K562 (cell line): ENCODE measurements at regions not wholly inside any gene's neighbourhood (a gene's known extent, or its start where the extent isn't known, plus 50 kb on each side); places are given as distances from the start of the nearest gene placed in this dataset.

Experiments used
- ATAC-seq: fragments of 200-7000 bp; cut with Tn5 transposase; 3 replicates; pipeline ENCODE4 v1.9.1; 2020; ENCODE audit warnings: moderate library complexity
- BruUV-seq: library from RNA; stranded (reverse); fragments of 400-500 nt; replicated peaks from 2 replicates; lab custom pipeline; 2021; lab: Mats Ljungman, UMichigan
- CTCF ChIA-PET: fragments of 300-600 bp; formaldehyde crosslinking; extraction: SDS; loops from one replicate; lab custom pipeline; 2021; ENCODE audit warnings: low intra/inter-chr PET ratio; lab: Yijun Ruan, JAX
- POLR2A ChIA-PET: fragments of 300-600, 350-650 bp; sonication (Branson Sonifier 250); formaldehyde crosslinking; extraction: SDS; loops from one replicate; lab custom pipeline; 2021; ENCODE audit warnings: antibody characterized with exemption, inconsistent platforms; lab: Yijun Ruan, JAX
- DNase-seq, 4 experiments: peaks; one replicate each; pipeline versions ENCODE4 v3.0.0 to v3.0.0-alpha.2; 2011 to 2018; ENCODE audit warnings: low spot score in 3 of 4, mixed read lengths in 3 of 4; ENCODE audit errors: extremely low read depth in 1 of 4
- FAIRE-seq: peaks from 2 replicates; lab custom pipeline; 2011; peaks lifted over from hg19 to GRCh38; lab: Jason Lieb, UNC
- H2AFZ ChIP-seq: 2 replicates; pipeline ENCODE4 v1.6.0; 2011; ENCODE audit warnings: low read depth, low read length, control low read depth, inconsistent platforms
- H3K27ac ChIP-seq: fragments of 200-600 bp; 3 replicates; pipeline ENCODE4 v1.8.0; 2011; ENCODE audit warnings: low read depth, mild to moderate bottlenecking, control low read depth, inconsistent platforms, low read length, moderate library complexity, mixed read lengths; ENCODE audit errors: extremely low read depth
- H3K27me3 ChIP-seq, 2 experiments: fragments of 300-600 bp in 1 of 2; 2 replicates in 1 of 2; 3 replicates in 1 of 2; pipeline versions ENCODE4 v1.6.0 to v1.8.0; 2011; ENCODE audit warnings: inconsistent platforms in 2 of 2, low read length in 2 of 2, mild to moderate bottlenecking in 1 of 2, mixed read lengths in 1 of 2, moderate library complexity in 1 of 2; ENCODE audit not compliant: control insufficient read depth in 2 of 2, insufficient read depth in 2 of 2
- H3K36me3 ChIP-seq: fragments of 300-600 bp; 3 replicates; pipeline ENCODE4 v1.8.0; 2011; ENCODE audit warnings: mild to moderate bottlenecking, low read length, inconsistent platforms; ENCODE audit not compliant: control insufficient read depth, insufficient read depth
- H3K4me1 ChIP-seq, 2 experiments: fragments of 200-600 bp in 1 of 2; replicated peaks in 1 of 2; 2 replicates in 1 of 2; 3 replicates in 1 of 2; pipeline versions ENCODE4 v1.5.1 to v1.8.0; 2011; ENCODE audit warnings: inconsistent platforms in 2 of 2, low read length in 2 of 2, mild to moderate bottlenecking in 1 of 2, mixed read lengths in 1 of 2, moderate library complexity in 1 of 2; ENCODE audit not compliant: control insufficient read depth in 2 of 2, insufficient read depth in 2 of 2
- H3K4me2 ChIP-seq: 2 replicates; pipeline ENCODE4 v1.6.1; 2011; ENCODE audit warnings: low read length, control low read depth, inconsistent platforms, mixed read lengths; ENCODE audit not compliant: insufficient read depth
- H3K4me3 ChIP-seq: fragments of 200-600 bp; sonication (generic), shearing (Covaris generic); 2 replicates; pipeline ENCODE4 v1.5.1; 2016; ENCODE audit warnings: control low read depth, inconsistent platforms
- H3K79me2 ChIP-seq: fragments of 200-600 bp; 3 replicates; pipeline ENCODE4 v1.8.0; 2011; ENCODE audit warnings: low read length, inconsistent platforms; ENCODE audit not compliant: control insufficient read depth, insufficient read depth
- H3K9ac ChIP-seq, 2 experiments: 2 replicates each; pipeline versions ENCODE4 v1.6.0 to v1.6.1; 2011; ENCODE audit warnings: low read depth in 2 of 2, low read length in 2 of 2, control low read depth in 1 of 2, inconsistent platforms in 1 of 2, mild to moderate bottlenecking in 1 of 2, mixed read lengths in 1 of 2; ENCODE audit not compliant: insufficient read depth in 1 of 2
- H3K9me1 ChIP-seq: one replicate; pipeline ENCODE4 v1.6.0; 2011; ENCODE audit warnings: inconsistent platforms, mild to moderate bottlenecking, low read length, moderate library complexity; ENCODE audit not compliant: control insufficient read depth, insufficient read depth
- H3K9me3 ChIP-seq: replicated peaks from 2 replicates; pipeline ENCODE4 v1.5.1; 2011; ENCODE audit warnings: low read depth, low read length, inconsistent platforms; ENCODE audit not compliant: control insufficient read depth, insufficient read depth
- H4K20me1 ChIP-seq: replicated peaks from 2 replicates; pipeline ENCODE4 v1.6.1; 2011; ENCODE audit warnings: low read length, inconsistent platforms, mixed read lengths; ENCODE audit not compliant: control insufficient read depth, insufficient read depth
- CHAMP1 ChIP-seq: fragments of 450-650 bp; IDR thresholded peaks from 2 replicates; pipeline ENCODE4 v1.6.1; 2016; ENCODE audit warnings: mild to moderate bottlenecking
- HSF4 ChIP-seq: fragments of 250-450 bp; sonication (Bioruptor Pico); IDR thresholded peaks from 2 replicates; pipeline ENCODE4 v2.1.2; 2022; ENCODE audit warnings: mild to moderate bottlenecking, moderate library complexity, borderline replicate concordance
- ILF3 ChIP-seq: fragments of 450-650 bp; IDR thresholded peaks from 2 replicates; pipeline ENCODE4 v1.6.1; 2018; ENCODE audit warnings: antibody characterized with exemption, mild to moderate bottlenecking, moderate library complexity, borderline replicate concordance
- L3MBTL2 ChIP-seq: fragments of 450-650 bp; IDR thresholded peaks from 2 replicates; pipeline ENCODE4 v1.6.1; 2016; ENCODE audit warnings: mild to moderate bottlenecking, moderate library complexity
- MTA3 ChIP-seq: fragments of 450-650 bp; formaldehyde crosslinking; IDR thresholded peaks from 2 replicates; pipeline ENCODE4 v1.6.1; 2017; ENCODE audit warnings: mild to moderate bottlenecking, borderline replicate concordance
- MXD1 ChIP-seq: fragments of 250-450 bp; sonication (Bioruptor Pico); IDR thresholded peaks from 2 replicates; pipeline ENCODE4 v1.8.0; 2021; ENCODE audit warnings: borderline replicate concordance, mild to moderate bottlenecking, moderate library complexity; ENCODE audit not compliant: poor library complexity, severe bottlenecking
- RHOXF2B ChIP-seq: fragments of 250-450 bp; sonication (Bioruptor Pico); conservative IDR thresholded peaks from 2 replicates; pipeline ENCODE4 v1.5.1; 2021
- SAP30 ChIP-seq: fragments of 200-600 bp; sonication (generic); IDR thresholded peaks from 2 replicates; pipeline ENCODE4 v1.6.1; 2012; ENCODE audit warnings: borderline replicate concordance, low read depth, mild to moderate bottlenecking, moderate library complexity, low read length, control low read depth, inconsistent platforms; ENCODE audit not compliant: insufficient read depth, poor library complexity, severe bottlenecking
- SRSF1 ChIP-seq: fragments of 200-400 bp; formaldehyde crosslinking; IDR thresholded peaks from 2 replicates; pipeline ENCODE4 v1.6.1; 2017; ENCODE audit warnings: mild to moderate bottlenecking, low read depth, low read length, moderate library complexity
- ZBTB17 ChIP-seq: fragments of 450-650 bp; formaldehyde crosslinking; IDR thresholded peaks from 2 replicates; pipeline ENCODE4 v1.4.0; 2020; ENCODE audit warnings: mild to moderate bottlenecking
- ZNF408 ChIP-seq: fragments of 250-450 bp; sonication (Bioruptor Pico); IDR thresholded peaks from 2 replicates; pipeline ENCODE4 v1.4.0; 2020; ENCODE audit warnings: low read depth, mild to moderate bottlenecking, moderate library complexity
- ZNF77 ChIP-seq: fragments of 250-450 bp; sonication (Bioruptor Pico); IDR thresholded peaks from 2 replicates; pipeline ENCODE4 v1.5.0; 2020
- WGBS: fragments of 100-300 bp; shearing (Covaris generic); methylation state at CpG from one replicate; pipeline ENCODE4 v1.1.6; 2016; ENCODE audit warnings: low coverage, mixed read lengths; ENCODE audit not compliant: insufficient coverage; ENCODE audit errors: missing lambda C conversion rate; 5-methylcytosine and 5-hydroxymethylcytosine counted together
- in situ Hi-C: fragments of 300-500 bp; cut with MboI; formaldehyde crosslinking; loops from 4 replicates; pipeline ENCODE4 v1.15.0; 2018; ENCODE audit warnings: inconsistent platforms, mixed read lengths
- intact Hi-C: fragments of 100-400 bp; cut with micrococcal nuclease; formaldehyde crosslinking; loops from 2 replicates; pipeline ENCODE4 v1.14.2; 2022

- H3K79me2 ChIP-seq: no peaks in the 10 kb centered on the region
- in situ Hi-C loops (no loop called here), intact Hi-C loops (no loop called here)
- DNase-seq (no peak), FAIRE-seq (no peak), ATAC-seq (no peak)
- H3K9ac ChIP-seq: no peak overlapping the region
- no peak overlapping the region for H3K4me2 ChIP-seq
- H3K36me3 ChIP-seq: no peaks in the 10 kb centered on the region
- no peak for TF ChIP-seq ZNF77 (CRISPR knock-in tag)
- TF ChIP-seq SRSF1: no peak
- TF ChIP-seq RHOXF2B (CRISPR knock-in tag): no peak
- no peak for TF ChIP-seq SAP30
- no peak for TF ChIP-seq L3MBTL2
- no peak for TF ChIP-seq HSF4
- TF ChIP-seq MTA3: no peak
- no peak for TF ChIP-seq MXD1 (CRISPR knock-in tag)
- no peak for TF ChIP-seq ZNF408 (CRISPR knock-in tag)
- no peak for TF ChIP-seq ILF3
- TF ChIP-seq CHAMP1: no peak
- no peak for TF ChIP-seq ZBTB17 (CRISPR knock-in tag)
- ChIA-PET POLR2A (interaction anchor here (0.8 kb wide), 1 partner anchor 66 kb away, joined by 3 read pairs; no protein-coding TSS in a partner anchor), CTCF (no interaction called here)
- under 1% methylated on average over 6 of the region's 6 CpGs for WGBS
- H2AFZ ChIP-seq: no peak overlapping the region
- H4K20me1 ChIP-seq: no peaks in the 10 kb centered on the region
- no peaks in the 10 kb centered on the region for H3K9me3 ChIP-seq
- H3K9me1 ChIP-seq: no peaks in the 10 kb centered on the region
- H3K4me3 ChIP-seq: no peak overlapping the region
- no TSS peak for BruUV-seq
- no peaks in the 10 kb centered on the region for H3K4me1 ChIP-seq
- H3K27me3 ChIP-seq: no peaks in the 10 kb centered on the region
- no peak overlapping the region for H3K27ac ChIP-seq
These were observed 425.7 kb upstream of the ARID1B start for GRCh38 chr6:156351346-156351966.
